Umbilical cord (tissue), 1 donor: ENCODE measurements at regions not wholly inside any gene's neighbourhood (a gene's known extent, or its start where the extent isn't known, plus 50 kb on each side); places are given as distances from the start of the nearest gene placed in this dataset.
A peak's percentile ranks its signal among the peaks of the same experiment; 100 is the strongest.
"Not testable (repeated sequence)": the region's sequence is repeated elsewhere in the genome, so short reads cannot be mapped to it uniquely, and the experiment has no call there.

Experiments used
- DNase-seq: peaks from one replicate; pipeline ENCODE4 v3.0.0-alpha.2; 2015; ENCODE audit warnings: low spot score

GRCh38 chr2:224263571-224264043 is 138.3 kb downstream of the FAM124B start:
- peak; percentile 89 for DNase-seq

GRCh38 chr2:224261326-224261725 is 140.6 kb downstream of the FAM124B start:
- DNase-seq: peak; percentile 93

- peak; percentile 95 for DNase-seq
These were observed 141.4 kb downstream of the FAM124B start for GRCh38 chr2:224260372-224261020.

- DNase-seq: peak; percentile 90
These were observed 142.1 kb downstream of the FAM124B start for GRCh38 chr2:224259831-224260230.

GRCh38 chr2:224258059-224258458 is 143.8 kb downstream of the FAM124B start:
- DNase-seq: no peak

GRCh38 chr2:224257156-224257555 is 144.8 kb downstream of the FAM124B start:
- peak; percentile 65 for DNase-seq

- no peak for DNase-seq
These were observed 148.4 kb downstream of the FAM124B start for GRCh38 chr2:224253464-224253863.

- DNase-seq: peak; percentile 69
These were observed 149.3 kb downstream of the FAM124B start for GRCh38 chr2:224252631-224253030.

- DNase-seq: no peak
These were observed 152.9 kb downstream of the FAM124B start for GRCh38 chr2:224248944-224249371.

GRCh38 chr2:224242561-224242960 is 159.3 kb downstream of the FAM124B start:
- DNase-seq: no peak

GRCh38 chr2:224241812-224242211 is 160.1 kb downstream of the FAM124B start:
- no peak for DNase-seq

- DNase-seq: no peak
These were observed 160.9 kb downstream of the FAM124B start for GRCh38 chr2:224241001-224241400.

- DNase-seq: no peak
These were observed 177.9 kb downstream of the FAM124B start for GRCh38 chr2:224223851-224224555.

- DNase-seq: no peak
These were observed 178.9 kb downstream of the FAM124B start for GRCh38 chr2:224222974-224223373.

GRCh38 chr2:224222291-224222690 is 179.6 kb downstream of the FAM124B start:
- DNase-seq: no peak

GRCh38 chr2:224221455-224221913 is 180.4 kb downstream of the FAM124B start:
- DNase-seq: peak; percentile 42

- DNase-seq: no peak
These were observed 181.2 kb downstream of the FAM124B start for GRCh38 chr2:224220586-224221255.

- no peak for DNase-seq
These were observed 180.7 kb upstream of the SERPINE2 start for GRCh38 chr2:224219781-224220180.

- DNase-seq: peak; percentile 24
These were observed 178.9 kb upstream of the SERPINE2 start for GRCh38 chr2:224217962-224218347.

GRCh38 chr2:224217233-224217961 is 178.3 kb upstream of the SERPINE2 start:
- no peak for DNase-seq

- not testable (repeated sequence) for DNase-seq
These were observed 176.5 kb upstream of the SERPINE2 start for GRCh38 chr2:224215611-224216010.

- DNase-seq: no peak
These were observed 174.3 kb upstream of the SERPINE2 start for GRCh38 chr2:224213396-224213795.
